HT-29 (cell line): ENCODE measurements at regions not wholly inside any gene's neighbourhood (a gene's known extent, or its start where the extent isn't known, plus 50 kb on each side); places are given as distances from the start of the nearest gene placed in this dataset.
A peak's percentile ranks its signal among the peaks of the same experiment; 100 is the strongest.

Experiments
- DNase-seq: peaks from one replicate; pipeline ENCODE4 v3.0.0-alpha.2; 2015; ENCODE audit warnings: low spot score

- DNase-seq, result no peak
Measured at GRCh38 chr18:72089432-72089831, 454.7 kb downstream of the CBLN2 start.

- DNase-seq, result peak; percentile 4
Measured at GRCh38 chr18:72086421-72086820, 457.7 kb downstream of the CBLN2 start.

GRCh38 chr18:72075040-72075439 is 469.1 kb downstream of the CBLN2 start:
- DNase-seq, result no peak

- no peak for DNase-seq
Measured at GRCh38 chr18:72063001-72063400, 481.1 kb downstream of the CBLN2 start.

GRCh38 chr18:72058851-72059250 is 485.3 kb downstream of the CBLN2 start:
- DNase-seq, result no peak

GRCh38 chr18:72056171-72056570 is 488.0 kb downstream of the CBLN2 start:
- no peak for DNase-seq

GRCh38 chr18:72041313-72042032 is 502.7 kb downstream of the CBLN2 start:
- DNase-seq, result no peak

GRCh38 chr18:72013427-72013850 is 530.7 kb downstream of the CBLN2 start:
- no peak for DNase-seq

- no peak for DNase-seq
Measured at GRCh38 chr18:71998547-71999097, 545.5 kb downstream of the CBLN2 start.

- no peak for DNase-seq
Measured at GRCh38 chr18:71995904-71996465, 548.2 kb downstream of the CBLN2 start.

- DNase-seq, result no peak
Measured at GRCh38 chr18:71994273-71994672, 549.9 kb downstream of the CBLN2 start.

- no peak for DNase-seq
Measured at GRCh38 chr18:71989616-71990015, 554.5 kb downstream of the CBLN2 start.

- DNase-seq, result no peak
Measured at GRCh38 chr18:71986351-71987050, 557.6 kb downstream of the CBLN2 start.

GRCh38 chr18:71976744-71977143 is 567.4 kb downstream of the CBLN2 start:
- no peak for DNase-seq

- no peak for DNase-seq
Measured at GRCh38 chr18:71966791-71967190, 577.4 kb downstream of the CBLN2 start.

- DNase-seq, result no peak
Measured at GRCh38 chr18:71958605-71959004, 585.5 kb downstream of the CBLN2 start.

- no peak for DNase-seq
Measured at GRCh38 chr18:71951001-71951400, 593.1 kb downstream of the CBLN2 start.

GRCh38 chr18:71942433-71942832 is 601.7 kb downstream of the CBLN2 start:
- no peak for DNase-seq

GRCh38 chr18:71939483-71939882 is 604.7 kb downstream of the CBLN2 start:
- no peak for DNase-seq

GRCh38 chr18:71936744-71937143 is 607.4 kb downstream of the CBLN2 start:
- DNase-seq, result no peak

- DNase-seq, result no peak
Measured at GRCh38 chr18:71919211-71919610, 624.9 kb downstream of the CBLN2 start.

- no peak for DNase-seq
Measured at GRCh38 chr18:71913641-71914040, 630.5 kb downstream of the CBLN2 start.

GRCh38 chr18:71902482-71902881 is 641.7 kb downstream of the CBLN2 start:
- DNase-seq, result no peak
